Lower leg skin (tissue), 4 donors: ENCODE measurements at regions not wholly inside any gene's neighbourhood (a gene's known extent, or its start where the extent isn't known, plus 50 kb on each side); places are given as distances from the start of the nearest gene placed in this dataset.

Experiments used
- DNase-seq, 2 donors: peaks; one replicate each; pipeline ENCODE4 v3.0.0-alpha.2; 2019; ENCODE audit warnings: low spot score in 2 of 2
- H3K4me3 ChIP-seq: fragments of 200-600 bp; sonication (generic); 2 replicates; pipeline ENCODE4 v1.5.1; 2017; ENCODE audit warnings: mild to moderate bottlenecking, low read depth; ENCODE audit not compliant: poor library complexity, severe bottlenecking
- POLR2A ChIP-seq, 2 donors: fragments of 450-650 bp; IDR thresholded peaks; one replicate each; pipeline ENCODE4 v1.6.1; 2016 to 2017; ENCODE audit warnings: antibody characterized with exemption in 2 of 2, mild to moderate bottlenecking in 1 of 2, moderate library complexity in 1 of 2
- WGBS, 2 donors: methylation state at CpG; one replicate each; pipeline ENCODE4 v1.1.5; 2018; 5-methylcytosine and 5-hydroxymethylcytosine counted together
- intact Hi-C: fragments of 100-400 bp; cut with DNase I; formaldehyde crosslinking; loops from one replicate; pipeline ENCODE4 v1.15.0; 2023; ENCODE audit warnings: low total_unique reads
- TF ChIP-seq, protein P1 (sequence below), 3 donors: fragments of 450-650 bp; IDR thresholded peaks; one replicate each; pipeline ENCODE4 v1.5.1; 2016; ENCODE audit warnings: antibody characterized with exemption in 3 of 3, mild to moderate bottlenecking in 3 of 3, moderate library complexity in 2 of 3

DNA sequence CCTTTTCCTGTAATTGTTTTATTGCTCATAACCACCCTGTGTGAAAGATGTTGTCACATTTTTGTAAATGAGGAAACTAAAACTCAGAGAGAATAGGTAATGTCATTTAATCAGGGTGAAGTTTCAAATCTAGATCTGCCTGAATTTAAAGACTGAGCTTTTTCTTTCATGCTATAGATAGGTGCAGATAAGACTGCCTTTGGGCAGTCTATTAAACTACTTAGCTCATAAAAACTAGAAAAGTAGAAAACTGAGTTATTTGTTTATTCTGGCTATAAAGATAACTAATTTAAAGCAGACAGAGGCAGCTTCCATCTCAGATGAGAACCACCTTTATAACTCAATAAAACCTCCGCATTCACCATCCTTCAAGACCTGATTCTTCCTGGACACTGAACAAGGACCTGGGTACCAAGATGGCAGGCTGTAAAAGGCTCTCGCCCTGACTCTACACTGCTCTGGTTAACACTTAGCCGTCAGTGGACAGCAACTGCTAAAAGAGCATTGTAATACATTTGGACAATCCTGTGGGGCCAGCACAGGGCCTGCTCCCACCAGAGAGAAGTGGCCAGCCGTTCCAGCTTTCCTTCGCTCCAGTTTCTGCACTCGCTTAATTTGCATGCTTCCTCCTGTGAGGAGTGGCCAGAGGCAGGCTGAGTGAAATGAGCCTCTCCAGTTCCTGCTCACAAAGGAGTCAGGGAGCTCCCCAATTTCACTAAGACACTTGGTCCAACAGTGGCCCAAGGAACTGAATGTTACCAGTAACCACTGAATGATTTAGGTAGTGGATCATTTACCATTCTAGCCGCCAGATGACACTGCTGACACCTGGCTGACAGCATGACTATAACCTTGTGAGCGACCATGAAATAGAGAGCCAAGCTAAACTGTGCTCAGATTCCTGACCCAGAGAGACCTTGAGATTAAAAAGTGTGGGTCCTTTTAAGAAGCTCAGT is 566.4 kb downstream of the EFNA5 start:
- WGBS, 2 donors: 86 to 93% methylated on average over 8 of the region's 8 CpGs
- intact Hi-C loops: no loop called here
- H3K4me3 ChIP-seq: no peak overlapping the region
- DNase-seq: no peak
- TF ChIP-seq, protein P1, sequence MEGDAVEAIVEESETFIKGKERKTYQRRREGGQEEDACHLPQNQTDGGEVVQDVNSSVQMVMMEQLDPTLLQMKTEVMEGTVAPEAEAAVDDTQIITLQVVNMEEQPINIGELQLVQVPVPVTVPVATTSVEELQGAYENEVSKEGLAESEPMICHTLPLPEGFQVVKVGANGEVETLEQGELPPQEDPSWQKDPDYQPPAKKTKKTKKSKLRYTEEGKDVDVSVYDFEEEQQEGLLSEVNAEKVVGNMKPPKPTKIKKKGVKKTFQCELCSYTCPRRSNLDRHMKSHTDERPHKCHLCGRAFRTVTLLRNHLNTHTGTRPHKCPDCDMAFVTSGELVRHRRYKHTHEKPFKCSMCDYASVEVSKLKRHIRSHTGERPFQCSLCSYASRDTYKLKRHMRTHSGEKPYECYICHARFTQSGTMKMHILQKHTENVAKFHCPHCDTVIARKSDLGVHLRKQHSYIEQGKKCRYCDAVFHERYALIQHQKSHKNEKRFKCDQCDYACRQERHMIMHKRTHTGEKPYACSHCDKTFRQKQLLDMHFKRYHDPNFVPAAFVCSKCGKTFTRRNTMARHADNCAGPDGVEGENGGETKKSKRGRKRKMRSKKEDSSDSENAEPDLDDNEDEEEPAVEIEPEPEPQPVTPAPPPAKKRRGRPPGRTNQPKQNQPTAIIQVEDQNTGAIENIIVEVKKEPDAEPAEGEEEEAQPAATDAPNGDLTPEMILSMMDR (IDR thresholded peaks at IDR 0.05): no peak
- TF ChIP-seq POLR2A (IDR thresholded peaks at IDR 0.05): no peak

DNA sequence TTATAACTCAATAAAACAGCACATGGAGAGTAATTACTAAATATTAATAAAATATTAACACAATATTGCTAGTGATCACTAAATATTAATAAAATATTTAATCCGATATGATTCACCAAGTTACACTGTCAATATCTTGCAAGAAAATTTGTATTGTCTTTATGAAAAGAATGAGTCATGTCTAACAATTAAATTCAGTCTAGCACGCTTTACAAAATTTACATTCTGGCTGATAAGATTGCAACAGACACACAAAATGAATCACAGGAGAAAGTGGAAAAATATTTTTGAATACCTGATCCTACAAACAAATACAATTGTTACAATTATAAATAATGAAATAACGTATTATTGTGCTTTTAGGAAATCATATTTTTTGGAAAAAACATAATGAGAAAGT is 567.2 kb downstream of the EFNA5 start:
- no peak overlapping the region for H3K4me3 ChIP-seq
- TF ChIP-seq POLR2A (IDR thresholded peaks at IDR 0.05): no peak
- TF ChIP-seq, protein P1 (IDR thresholded peaks at IDR 0.05): no peak
- no peak for DNase-seq
- WGBS, 2 donors: 85 to 86% methylated on average over 3 of the region's 3 CpGs
- intact Hi-C loops: no loop called here

DNA sequence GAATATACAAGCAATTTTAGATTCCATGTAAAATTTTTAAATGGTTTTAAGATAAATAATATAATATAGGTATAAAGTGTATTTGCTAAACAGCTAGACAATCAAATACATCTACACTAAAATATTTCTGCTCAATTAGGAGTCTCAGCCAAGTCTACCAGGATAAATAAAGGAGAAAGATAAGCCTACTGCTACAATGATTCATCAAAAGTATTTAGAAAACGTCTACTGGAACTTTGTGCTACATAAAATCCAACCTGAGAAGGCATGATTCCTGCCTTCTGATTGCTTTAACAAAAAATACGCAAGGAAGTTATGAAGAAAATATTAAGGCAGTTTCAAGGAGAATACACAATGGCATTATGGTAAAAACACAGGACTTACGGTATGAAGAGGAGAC is 570.6 kb downstream of the EFNA5 start:
- TF ChIP-seq POLR2A (IDR thresholded peaks at IDR 0.05): no peak
- TF ChIP-seq, protein P1 (IDR thresholded peaks at IDR 0.05): no peak
- intact Hi-C loops: no loop called here
- WGBS, 2 donors: 74 to 76% methylated on average over 3 of the region's 3 CpGs
- no peak overlapping the region for H3K4me3 ChIP-seq
- no peak for DNase-seq

DNA sequence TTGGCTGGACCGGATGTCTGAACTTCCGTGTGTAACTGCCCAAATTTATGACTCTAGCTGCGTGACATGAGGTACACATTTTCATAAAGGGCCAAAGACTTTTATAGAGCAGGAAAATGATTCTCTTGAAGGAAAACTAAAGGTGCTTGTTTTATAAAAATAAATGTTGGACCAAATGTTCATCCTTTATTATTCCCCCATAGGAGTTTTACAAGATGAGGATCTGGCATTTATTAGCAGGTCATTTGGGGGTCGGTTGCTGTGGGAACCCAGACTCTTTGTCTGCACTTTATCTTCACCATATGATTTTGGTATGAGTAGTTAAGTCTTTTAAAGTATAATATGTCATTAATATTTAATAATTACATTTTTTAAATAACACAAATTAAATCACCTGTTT is 571.2 kb downstream of the EFNA5 start:
- intact Hi-C loops: no loop called here
- H3K4me3 ChIP-seq: no peak overlapping the region
- WGBS, 2 donors: 71 to 82% methylated on average over 4 of the region's 4 CpGs
- TF ChIP-seq, protein P1 (IDR thresholded peaks at IDR 0.05): no peak
- TF ChIP-seq POLR2A (IDR thresholded peaks at IDR 0.05): no peak
- DNase-seq: no peak

DNA sequence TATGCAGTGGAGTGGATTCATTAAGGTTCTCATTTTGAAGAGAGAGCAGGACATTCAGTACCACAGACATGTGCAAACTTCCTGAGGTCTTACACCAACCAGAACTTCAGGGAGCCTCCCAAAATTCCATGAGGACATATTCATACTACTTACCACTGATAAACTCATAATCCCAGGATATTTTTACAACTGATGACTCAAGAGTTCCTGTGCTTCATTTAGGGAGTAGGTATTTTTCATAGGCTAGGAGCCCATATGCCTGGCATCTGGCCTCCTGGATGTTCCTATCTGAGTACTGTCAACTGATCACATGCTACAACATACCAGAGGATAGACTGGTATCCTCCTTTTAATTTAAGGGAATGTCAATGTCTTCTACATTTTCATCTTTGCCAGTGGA is 578.0 kb downstream of the EFNA5 start:
- no peak overlapping the region for H3K4me3 ChIP-seq
- intact Hi-C loops: no loop called here
- DNase-seq: no peak
- TF ChIP-seq, protein P1 (IDR thresholded peaks at IDR 0.05): no peak
- TF ChIP-seq POLR2A (IDR thresholded peaks at IDR 0.05): no peak

DNA sequence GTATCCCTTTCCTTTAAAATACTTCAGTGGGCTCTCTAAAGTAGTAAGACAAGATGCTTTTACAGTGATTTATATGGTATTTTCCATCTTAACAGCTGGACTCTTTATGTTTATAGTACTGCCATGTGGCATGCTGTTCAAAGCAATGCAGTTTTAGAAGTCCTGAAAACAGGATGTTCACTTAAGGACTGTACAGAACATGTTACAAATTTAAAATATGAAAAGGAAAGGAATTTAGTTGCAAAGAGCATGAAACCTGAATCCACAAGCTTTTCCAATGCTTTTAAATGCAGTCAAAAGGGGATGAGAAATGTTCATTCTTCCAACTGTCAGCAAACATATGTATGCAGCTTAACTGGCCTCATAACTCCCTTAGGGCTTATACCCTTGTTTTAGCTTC is 580.2 kb downstream of the EFNA5 start:
- TF ChIP-seq, protein P1 (IDR thresholded peaks at IDR 0.05): no peak
- no peak for TF ChIP-seq POLR2A (IDR thresholded peaks at IDR 0.05)
- no peak overlapping the region for H3K4me3 ChIP-seq
- no peak for DNase-seq
- intact Hi-C loops: no loop called here
